GM23338 (cell line): ENCODE measurements at regions not wholly inside any gene's neighbourhood (a gene's known extent, or its start where the extent isn't known, plus 50 kb on each side); places are given as distances from the start of the nearest gene placed in this dataset.

Experiments
- ATAC-seq: fragments of 200-7000 bp; cut with Tn5 transposase; 3 replicates; pipeline ENCODE4 v1.9.1; 2020
- DNase-seq: peaks from one replicate; pipeline ENCODE4 v3.0.0-alpha.2; 2015; ENCODE audit warnings: low spot score
- H2AFZ ChIP-seq: fragments of 200-600 bp; sonication (generic); 2 replicates; pipeline ENCODE4 v1.8.0; 2016; ENCODE audit warnings: antibody characterized with exemption, mild to moderate bottlenecking, moderate library complexity
- H3F3A ChIP-seq: fragments of 200-600 bp; sonication (generic); replicated peaks from 2 replicates; pipeline ENCODE4 v1.8.0; 2017; ENCODE audit warnings: antibody characterized with exemption, mixed run types, low read depth
- H3K27ac ChIP-seq: fragments of 200-600 bp; sonication (generic); 2 replicates; pipeline ENCODE4 v1.6.1; 2016; ENCODE audit warnings: low read depth
- H3K27me3 ChIP-seq: fragments of 200-600 bp; sonication (generic); 2 replicates; pipeline ENCODE4 v1.8.0; 2016; ENCODE audit warnings: mild to moderate bottlenecking, mixed run types, moderate library complexity; ENCODE audit not compliant: insufficient read depth
- H3K36me3 ChIP-seq: fragments of 200-600 bp; sonication (generic); 2 replicates; pipeline ENCODE4 v1.8.0; 2016; ENCODE audit warnings: mild to moderate bottlenecking; ENCODE audit not compliant: insufficient read depth
- H3K4me1 ChIP-seq: fragments of 200-600 bp; sonication (generic); 2 replicates; pipeline ENCODE4 v1.8.0; 2016; ENCODE audit warnings: mild to moderate bottlenecking, moderate library complexity; ENCODE audit not compliant: insufficient read depth
- H3K4me2 ChIP-seq: fragments of 200-600 bp; sonication (generic); 2 replicates; pipeline ENCODE4 v1.7.1; 2017; ENCODE audit warnings: mixed run types
- H3K4me3 ChIP-seq: fragments of 200-600 bp; sonication (generic); 2 replicates; pipeline ENCODE4 v1.6.1; 2016; ENCODE audit warnings: mixed run types
- H3K79me2 ChIP-seq: fragments of 200-600 bp; sonication (generic); replicated peaks from 2 replicates; pipeline ENCODE4 v1.8.0; 2017; ENCODE audit warnings: mild to moderate bottlenecking; ENCODE audit not compliant: insufficient read depth
- H3K9me2 ChIP-seq: fragments of 200-600 bp; sonication (generic); 2 replicates; pipeline ENCODE4 v1.8.0; 2017; ENCODE audit not compliant: insufficient read depth
- H4K20me1 ChIP-seq: fragments of 200-600 bp; sonication (generic); replicated peaks from 2 replicates; pipeline ENCODE4 v1.8.0; 2017; ENCODE audit warnings: mild to moderate bottlenecking; ENCODE audit not compliant: insufficient read depth
- H3K27ac Mint-ChIP-seq: 2 replicates; pipeline ENCODE4 v1.8.0; 2020; ENCODE audit warnings: inconsistent platforms, mild to moderate bottlenecking, moderate library complexity, mixed read lengths
- H3K27me3 Mint-ChIP-seq: 3 replicates; pipeline ENCODE4 v1.8.0; 2022; ENCODE audit warnings: low read depth, mild to moderate bottlenecking, moderate library complexity, mixed read lengths, inconsistent platforms; ENCODE audit not compliant: insufficient read depth, poor library complexity
- H3K36me3 Mint-ChIP-seq: 3 replicates; pipeline ENCODE4 v1.8.0; 2021; ENCODE audit warnings: low read depth, mild to moderate bottlenecking, inconsistent platforms, moderate library complexity, mixed read lengths
- H3K4me1 Mint-ChIP-seq: 3 replicates; pipeline ENCODE4 v1.8.0; 2020; ENCODE audit warnings: mild to moderate bottlenecking, inconsistent platforms, mixed read lengths
- H3K4me3 Mint-ChIP-seq: 3 replicates; pipeline ENCODE4 v1.8.0; 2021; ENCODE audit warnings: moderate library complexity, mild to moderate bottlenecking, inconsistent platforms, mixed read lengths
- H3K9me3 Mint-ChIP-seq: 3 replicates; pipeline ENCODE4 v1.8.0; 2020; ENCODE audit warnings: moderate library complexity, mild to moderate bottlenecking, inconsistent platforms, mixed read lengths
- CREB1 ChIP-seq: fragments of 250-450 bp; sonication (Bioruptor Pico); IDR thresholded peaks from 2 replicates; pipeline ENCODE4 v1.5.0; 2020; ENCODE audit warnings: low read depth, mild to moderate bottlenecking, moderate library complexity
- EZH2 ChIP-seq: fragments of 200-600 bp; sonication (generic); IDR thresholded peaks from one replicate; pipeline ENCODE4 v1.8.0; 2017; ENCODE audit warnings: antibody characterized with exemption, mild to moderate bottlenecking, low read depth; ENCODE audit not compliant: unreplicated experiment
- EZH2phosphoT487 ChIP-seq: fragments of 200-600 bp; sonication (generic); IDR thresholded peaks from one replicate; pipeline ENCODE4 v1.8.1; 2018; ENCODE audit warnings: antibody characterized with exemption; ENCODE audit not compliant: unreplicated experiment
- JUNB ChIP-seq: IDR thresholded peaks from one replicate; pipeline ENCODE4 v1.6.1; 2016; ENCODE audit warnings: antibody characterized with exemption; ENCODE audit not compliant: unreplicated experiment
- STAT1 ChIP-seq: IDR thresholded peaks from one replicate; pipeline ENCODE4 v1.6.1; 2016; ENCODE audit warnings: antibody characterized with exemption; ENCODE audit not compliant: unreplicated experiment
- ZNF331 ChIP-seq: fragments of 250-450 bp; sonication (Bioruptor Pico); IDR thresholded peaks from 2 replicates; pipeline ENCODE4 v1.5.0; 2020; ENCODE audit warnings: low read depth, mild to moderate bottlenecking, moderate library complexity
- TF ChIP-seq, protein P1 (sequence below): fragments of 250-450 bp; sonication (Bioruptor Pico); IDR thresholded peaks from 2 replicates; pipeline ENCODE4 v1.5.0; 2020; ENCODE audit warnings: mild to moderate bottlenecking, moderate library complexity
- TF ChIP-seq, protein P2 (sequence below): IDR thresholded peaks from 2 replicates; pipeline ENCODE4 v1.6.1; 2016; ENCODE audit warnings: antibody characterized with exemption

DNA sequence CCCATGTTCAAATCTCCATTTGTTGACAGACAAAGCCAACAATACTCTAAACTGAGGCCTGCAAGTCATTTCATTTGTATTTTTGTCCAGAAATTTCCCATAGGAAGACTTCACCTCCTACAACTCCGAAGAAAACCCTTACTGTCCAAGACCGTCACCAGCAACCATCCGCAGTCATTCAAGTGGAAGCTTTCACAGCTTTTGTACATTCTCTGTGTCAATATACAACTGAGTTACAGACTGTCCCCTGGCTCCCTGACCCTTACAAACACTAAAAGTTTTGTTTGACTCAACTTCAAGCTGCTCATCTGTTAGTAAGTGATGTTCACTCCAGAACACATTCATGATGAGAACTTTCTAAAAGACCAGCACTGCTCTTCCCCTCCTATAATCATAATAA lies 210.1 kb downstream of the DEPDC1B start (continued):
- TF ChIP-seq, protein P1, sequence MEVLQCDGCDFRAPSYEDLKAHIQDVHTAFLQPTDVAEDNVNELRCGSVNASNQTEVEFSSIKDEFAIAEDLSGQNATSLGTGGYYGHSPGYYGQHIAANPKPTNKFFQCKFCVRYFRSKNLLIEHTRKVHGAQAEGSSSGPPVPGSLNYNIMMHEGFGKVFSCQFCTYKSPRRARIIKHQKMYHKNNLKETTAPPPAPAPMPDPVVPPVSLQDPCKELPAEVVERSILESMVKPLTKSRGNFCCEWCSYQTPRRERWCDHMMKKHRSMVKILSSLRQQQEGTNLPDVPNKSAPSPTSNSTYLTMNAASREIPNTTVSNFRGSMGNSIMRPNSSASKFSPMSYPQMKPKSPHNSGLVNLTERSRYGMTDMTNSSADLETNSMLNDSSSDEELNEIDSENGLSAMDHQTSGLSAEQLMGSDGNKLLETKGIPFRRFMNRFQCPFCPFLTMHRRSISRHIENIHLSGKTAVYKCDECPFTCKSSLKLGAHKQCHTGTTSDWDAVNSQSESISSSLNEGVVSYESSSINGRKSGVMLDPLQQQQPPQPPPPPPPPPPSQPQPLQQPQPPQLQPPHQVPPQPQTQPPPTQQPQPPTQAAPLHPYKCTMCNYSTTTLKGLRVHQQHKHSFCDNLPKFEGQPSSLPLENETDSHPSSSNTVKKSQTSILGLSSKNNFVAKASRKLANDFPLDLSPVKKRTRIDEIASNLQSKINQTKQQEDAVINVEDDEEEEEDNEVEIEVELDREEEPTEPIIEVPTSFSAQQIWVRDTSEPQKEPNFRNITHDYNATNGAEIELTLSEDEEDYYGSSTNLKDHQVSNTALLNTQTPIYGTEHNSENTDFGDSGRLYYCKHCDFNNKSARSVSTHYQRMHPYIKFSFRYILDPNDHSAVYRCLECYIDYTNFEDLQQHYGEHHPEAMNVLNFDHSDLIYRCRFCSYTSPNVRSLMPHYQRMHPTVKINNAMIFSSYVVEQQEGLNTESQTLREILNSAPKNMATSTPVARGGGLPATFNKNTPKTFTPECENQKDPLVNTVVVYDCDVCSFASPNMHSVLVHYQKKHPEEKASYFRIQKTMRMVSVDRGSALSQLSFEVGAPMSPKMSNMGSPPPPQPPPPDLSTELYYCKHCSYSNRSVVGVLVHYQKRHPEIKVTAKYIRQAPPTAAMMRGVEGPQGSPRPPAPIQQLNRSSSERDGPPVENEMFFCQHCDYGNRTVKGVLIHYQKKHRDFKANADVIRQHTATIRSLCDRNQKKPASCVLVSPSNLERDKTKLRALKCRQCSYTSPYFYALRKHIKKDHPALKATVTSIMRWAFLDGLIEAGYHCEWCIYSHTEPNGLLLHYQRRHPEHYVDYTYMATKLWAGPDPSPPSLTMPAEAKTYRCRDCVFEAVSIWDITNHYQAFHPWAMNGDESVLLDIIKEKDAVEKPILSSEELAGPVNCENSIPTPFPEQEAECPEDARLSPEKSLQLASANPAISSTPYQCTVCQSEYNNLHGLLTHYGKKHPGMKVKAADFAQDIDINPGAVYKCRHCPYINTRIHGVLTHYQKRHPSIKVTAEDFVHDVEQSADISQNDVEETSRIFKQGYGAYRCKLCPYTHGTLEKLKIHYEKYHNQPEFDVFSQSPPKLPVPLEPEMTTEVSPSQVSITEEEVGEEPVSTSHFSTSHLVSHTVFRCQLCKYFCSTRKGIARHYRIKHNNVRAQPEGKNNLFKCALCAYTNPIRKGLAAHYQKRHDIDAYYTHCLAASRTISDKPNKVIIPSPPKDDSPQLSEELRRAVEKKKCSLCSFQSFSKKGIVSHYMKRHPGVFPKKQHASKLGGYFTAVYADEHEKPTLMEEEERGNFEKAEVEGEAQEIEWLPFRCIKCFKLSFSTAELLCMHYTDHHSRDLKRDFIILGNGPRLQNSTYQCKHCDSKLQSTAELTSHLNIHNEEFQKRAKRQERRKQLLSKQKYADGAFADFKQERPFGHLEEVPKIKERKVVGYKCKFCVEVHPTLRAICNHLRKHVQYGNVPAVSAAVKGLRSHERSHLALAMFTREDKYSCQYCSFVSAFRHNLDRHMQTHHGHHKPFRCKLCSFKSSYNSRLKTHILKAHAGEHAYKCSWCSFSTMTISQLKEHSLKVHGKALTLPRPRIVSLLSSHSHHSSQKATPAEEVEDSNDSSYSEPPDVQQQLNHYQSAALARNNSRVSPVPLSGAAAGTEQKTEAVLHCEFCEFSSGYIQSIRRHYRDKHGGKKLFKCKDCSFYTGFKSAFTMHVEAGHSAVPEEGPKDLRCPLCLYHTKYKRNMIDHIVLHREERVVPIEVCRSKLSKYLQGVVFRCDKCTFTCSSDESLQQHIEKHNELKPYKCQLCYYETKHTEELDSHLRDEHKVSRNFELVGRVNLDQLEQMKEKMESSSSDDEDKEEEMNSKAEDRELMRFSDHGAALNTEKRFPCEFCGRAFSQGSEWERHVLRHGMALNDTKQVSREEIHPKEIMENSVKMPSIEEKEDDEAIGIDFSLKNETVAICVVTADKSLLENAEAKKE (CRISPR knock-in tag): no peak
- TF ChIP-seq CREB1 (CRISPR knock-in tag) (no peak), EZH2 (no peak)

DNA sequence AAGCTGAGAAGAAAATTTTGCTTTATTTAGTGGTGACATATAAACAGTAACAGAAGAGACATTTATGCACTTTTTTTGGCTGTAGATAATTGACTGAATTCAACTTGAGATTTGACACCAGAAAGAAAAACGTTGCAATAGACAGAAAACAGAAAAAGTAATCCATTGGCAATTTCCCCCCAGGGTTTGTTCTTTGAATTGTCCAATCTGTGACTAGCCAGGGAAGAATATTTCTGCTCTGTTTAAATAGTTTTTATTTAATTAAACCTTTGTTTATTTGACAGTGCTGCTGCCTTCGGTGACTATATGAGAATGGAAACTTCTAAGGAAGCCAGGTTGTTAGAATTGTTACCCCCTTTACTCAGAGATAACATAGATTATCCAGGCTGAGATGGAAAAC lies 210.6 kb downstream of the DEPDC1B start:
- H3K4me3 Mint-ChIP-seq: no peak overlapping the region
- Histone ChIP-seq H3K36me3 (no peaks in the 10 kb centered on the region), H3K27ac (no peak overlapping the region), H3F3A (no peaks in the 10 kb centered on the region), H3K4me3 (no peak overlapping the region), H2AFZ (no peak overlapping the region), H3K27me3 (no peaks in the 10 kb centered on the region), H3K9me2 (no peaks in the 10 kb centered on the region), H3K4me2 (no peak overlapping the region), H4K20me1 (no peaks in the 10 kb centered on the region), H3K79me2 (no peaks in the 10 kb centered on the region), H3K4me1 (peaks cover 4% of the 10 kb centered on the region; the same call in 1 of the 2 replicates)
- ATAC-seq: no peak
- no peak overlapping the region for H3K27ac Mint-ChIP-seq
- no peak for DNase-seq
- H3K36me3 Mint-ChIP-seq: no peaks in the 10 kb centered on the region
- no peaks in the 10 kb centered on the region for H3K27me3 Mint-ChIP-seq
- H3K9me3 Mint-ChIP-seq: no peaks in the 10 kb centered on the region
- TF ChIP-seq STAT1: no peak
- TF ChIP-seq, protein P2, sequence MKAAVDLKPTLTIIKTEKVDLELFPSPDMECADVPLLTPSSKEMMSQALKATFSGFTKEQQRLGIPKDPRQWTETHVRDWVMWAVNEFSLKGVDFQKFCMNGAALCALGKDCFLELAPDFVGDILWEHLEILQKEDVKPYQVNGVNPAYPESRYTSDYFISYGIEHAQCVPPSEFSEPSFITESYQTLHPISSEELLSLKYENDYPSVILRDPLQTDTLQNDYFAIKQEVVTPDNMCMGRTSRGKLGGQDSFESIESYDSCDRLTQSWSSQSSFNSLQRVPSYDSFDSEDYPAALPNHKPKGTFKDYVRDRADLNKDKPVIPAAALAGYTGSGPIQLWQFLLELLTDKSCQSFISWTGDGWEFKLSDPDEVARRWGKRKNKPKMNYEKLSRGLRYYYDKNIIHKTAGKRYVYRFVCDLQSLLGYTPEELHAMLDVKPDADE: no peak
- TF ChIP-seq, protein P1 (CRISPR knock-in tag): no peak
- no peak for TF ChIP-seq ZNF331 (CRISPR knock-in tag)
- no peak for TF ChIP-seq EZH2phosphoT487
- no peak for TF ChIP-seq JUNB
- H3K4me1 Mint-ChIP-seq: peaks cover 9% of the 10 kb centered on the region; the same call in 2 of the 3 replicates
